NCI-H146 treated with DMSO at 0.1 percent for 48 hours (cell line): ENCODE measurements at regions not wholly inside any gene's neighbourhood (a gene's known extent, or its start where the extent isn't known, plus 50 kb on each side); places are given as distances from the start of the nearest gene placed in this dataset.

Source experiments
- DNase-seq: peaks from one replicate; lab custom pipeline; 2025; ENCODE audit not compliant: unreplicated experiment; lab: John Stamatoyannopoulos, UW

DNA sequence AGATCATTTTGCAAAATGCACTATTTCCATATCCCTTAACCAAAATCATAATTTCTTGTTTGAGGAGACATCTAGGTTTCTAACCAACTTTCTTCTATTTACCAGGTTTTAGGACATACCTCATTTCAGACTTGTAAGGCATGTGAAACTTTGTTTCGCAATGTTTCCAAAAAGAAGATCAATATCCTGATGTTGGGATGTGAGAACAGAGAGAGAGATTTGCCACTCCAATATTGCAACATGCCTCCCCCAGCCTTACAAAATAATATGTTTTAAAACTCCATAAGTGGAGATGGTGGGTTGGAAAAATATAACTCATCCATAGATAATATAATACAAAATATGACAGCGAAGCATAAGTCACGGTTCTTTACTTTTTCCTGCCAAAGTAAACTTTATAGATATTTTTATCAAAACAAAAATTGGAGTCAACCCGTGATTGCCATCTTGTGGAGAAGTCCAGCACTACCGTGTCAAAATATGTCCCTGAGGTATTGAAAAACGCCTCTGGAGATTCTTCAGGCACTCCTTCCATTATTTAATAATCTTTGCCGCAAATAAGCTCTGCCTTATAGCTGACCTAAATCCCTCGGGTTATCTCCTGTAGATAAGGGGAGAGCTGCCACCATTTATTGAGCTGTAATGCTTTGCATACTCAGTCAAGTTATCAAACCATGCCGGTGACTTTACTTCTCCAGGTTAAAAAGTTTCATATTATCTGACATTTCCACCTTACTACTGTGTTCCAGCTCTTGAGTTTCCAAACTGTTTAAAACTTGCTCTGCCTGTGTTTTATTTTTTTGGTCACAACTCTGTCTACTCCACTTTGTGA, 534.2 kb downstream of the HACE1 start:
- DNase-seq, result peak; percentile 20

DNA sequence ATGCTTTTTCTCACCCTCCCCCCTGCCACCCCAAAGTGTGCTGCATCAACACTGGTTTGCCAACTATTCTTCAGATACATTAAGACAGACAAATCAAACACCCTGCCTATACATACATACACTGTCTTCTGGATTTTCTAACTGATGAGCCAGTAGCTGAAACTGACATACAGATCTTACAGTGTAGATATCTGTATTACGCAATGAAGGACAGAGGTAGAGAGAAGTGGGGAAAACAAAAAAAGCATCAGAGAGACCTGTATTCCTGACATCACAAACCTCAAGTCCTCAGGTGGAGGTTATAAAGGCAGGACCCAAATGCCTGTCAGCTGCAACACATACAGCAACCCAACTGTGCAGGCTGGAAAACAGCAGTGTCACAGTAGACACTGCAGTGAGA, 535.4 kb downstream of the HACE1 start:
- DNase-seq, result no peak

DNA sequence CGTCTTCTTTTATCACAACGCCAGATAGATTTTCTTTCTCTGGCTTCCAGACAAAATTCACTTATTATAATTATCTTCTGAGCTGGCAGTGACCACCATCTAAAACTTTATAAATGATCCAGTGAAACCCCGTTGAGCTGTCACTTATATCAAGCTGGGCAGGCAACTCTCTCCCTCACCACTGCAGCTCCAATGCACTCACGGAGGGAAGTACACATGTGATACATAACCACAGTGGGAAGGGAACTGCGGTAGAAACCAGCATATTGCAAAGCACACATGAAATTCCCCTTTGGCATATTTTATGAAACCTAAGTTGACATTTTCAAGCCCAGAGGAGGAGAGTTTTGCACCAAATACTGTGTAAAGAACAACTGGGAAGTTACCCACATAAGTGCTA, 536.9 kb downstream of the HACE1 start:
- no peak for DNase-seq

DNA sequence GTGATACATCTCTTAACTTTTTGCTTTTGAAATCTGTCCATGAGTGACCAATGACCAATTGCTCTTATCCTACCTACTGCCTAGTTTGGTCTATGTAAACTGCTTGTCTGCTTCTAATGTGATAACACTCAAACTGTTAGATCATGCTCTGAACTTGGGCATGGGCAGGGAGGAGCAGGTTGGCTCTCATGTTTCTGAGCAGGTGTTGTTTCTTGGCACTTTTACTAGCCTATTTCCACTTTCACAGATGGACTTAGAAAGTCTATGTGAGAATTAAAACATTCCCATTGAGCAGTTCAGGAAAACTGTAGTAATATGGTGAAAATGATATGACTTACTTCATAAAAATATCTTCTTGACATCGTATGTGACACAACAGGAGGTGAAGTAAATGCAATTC, 538.4 kb downstream of the HACE1 start:
- DNase-seq, result no peak

DNA sequence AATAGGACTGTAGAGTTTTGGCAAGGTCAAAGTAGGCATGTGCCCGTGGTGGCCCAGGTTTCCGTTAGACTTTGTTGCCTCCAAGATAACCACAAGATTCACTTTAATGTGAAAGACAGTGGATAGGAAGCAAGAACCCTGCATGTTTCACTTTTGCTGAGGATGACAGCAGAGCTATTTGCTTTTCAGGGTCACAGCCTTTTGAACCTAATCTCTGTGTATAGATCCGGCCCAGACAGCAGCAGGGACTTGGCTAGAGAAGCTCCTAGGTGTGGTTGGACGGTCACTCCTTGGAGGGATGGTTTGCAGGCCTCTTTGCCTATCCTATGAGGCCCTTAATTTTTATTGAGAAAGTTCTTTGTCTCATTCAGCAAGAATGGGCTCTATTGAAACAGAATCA, 538.8 kb downstream of the HACE1 start:
- no peak for DNase-seq

DNA sequence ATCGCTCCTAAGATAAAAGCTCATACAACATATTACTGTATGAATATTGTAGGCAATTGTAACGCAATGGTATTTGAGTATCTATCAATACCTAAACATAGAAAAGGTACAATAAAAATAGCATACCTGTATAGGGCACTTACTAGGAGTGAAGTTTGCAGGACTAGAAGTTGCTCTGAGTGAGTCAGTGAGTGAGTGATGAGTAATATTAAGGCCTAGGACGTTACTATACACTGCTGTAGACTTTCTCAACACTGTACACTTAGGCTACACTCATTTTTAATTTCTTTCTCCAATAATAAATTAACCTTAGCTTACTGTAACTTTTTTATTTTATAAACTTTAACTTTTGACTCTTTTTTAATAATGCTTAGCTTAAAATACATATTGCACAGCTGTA, 546.9 kb downstream of the HACE1 start:
- no peak for DNase-seq

DNA sequence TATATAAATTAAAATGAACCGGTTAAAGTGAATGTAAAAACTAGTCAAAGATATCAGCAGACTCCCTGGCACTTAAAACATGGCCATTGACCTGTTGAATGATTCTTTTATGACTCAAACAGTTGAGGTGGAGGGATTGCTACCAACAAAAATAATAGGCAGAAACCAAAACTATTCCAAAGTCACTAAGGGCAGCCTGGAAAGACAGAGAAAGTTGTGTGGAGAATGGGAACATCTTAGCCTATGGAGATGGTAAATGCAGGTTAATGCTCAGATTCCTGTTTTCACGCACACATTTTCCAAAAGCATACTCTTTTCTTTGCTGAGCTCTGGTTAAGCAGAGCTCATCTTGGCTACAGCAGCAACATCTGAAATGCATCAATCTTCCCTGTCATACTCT, 553.5 kb downstream of the HACE1 start:
- no peak for DNase-seq

DNA sequence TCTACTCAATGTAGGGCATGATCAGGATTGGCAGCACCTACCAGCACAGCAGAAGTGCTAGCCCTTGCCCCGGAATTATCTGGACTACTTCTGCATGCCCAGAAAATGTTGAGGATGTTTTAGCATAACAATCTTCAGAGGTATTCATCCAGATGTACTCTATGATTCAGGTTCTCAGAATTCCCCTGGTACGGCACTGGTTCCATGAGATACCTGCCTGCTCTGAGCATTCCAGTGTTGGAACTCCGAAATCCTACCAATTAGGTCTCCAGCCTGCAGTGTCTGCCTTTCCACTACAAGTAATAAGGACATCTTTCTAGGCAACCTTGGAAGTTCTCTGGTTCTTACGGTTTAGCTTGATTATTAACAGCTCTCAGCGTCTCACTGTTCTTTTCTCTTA, 554.5 kb downstream of the HACE1 start:
- no peak for DNase-seq

DNA sequence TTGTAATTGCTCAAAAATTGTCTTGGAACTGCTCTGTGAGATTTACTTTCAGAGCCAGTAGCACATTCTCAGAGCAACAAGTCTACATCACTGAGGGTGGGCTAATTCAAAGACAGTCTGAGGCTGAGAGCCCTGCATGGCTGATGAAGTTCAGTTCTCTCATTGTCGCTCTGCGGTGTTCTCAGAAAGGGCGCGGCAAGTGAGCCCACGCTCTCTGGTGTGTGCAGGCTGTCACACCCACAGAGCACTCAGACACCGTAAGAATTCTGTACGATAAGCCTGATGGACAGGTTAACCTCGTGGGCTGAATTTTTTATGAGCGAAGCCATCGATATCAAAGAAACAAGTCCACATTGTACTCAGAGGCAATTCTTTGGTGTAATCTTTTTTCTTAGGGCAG, 557.8 kb downstream of the HACE1 start:
- DNase-seq, result no peak

DNA sequence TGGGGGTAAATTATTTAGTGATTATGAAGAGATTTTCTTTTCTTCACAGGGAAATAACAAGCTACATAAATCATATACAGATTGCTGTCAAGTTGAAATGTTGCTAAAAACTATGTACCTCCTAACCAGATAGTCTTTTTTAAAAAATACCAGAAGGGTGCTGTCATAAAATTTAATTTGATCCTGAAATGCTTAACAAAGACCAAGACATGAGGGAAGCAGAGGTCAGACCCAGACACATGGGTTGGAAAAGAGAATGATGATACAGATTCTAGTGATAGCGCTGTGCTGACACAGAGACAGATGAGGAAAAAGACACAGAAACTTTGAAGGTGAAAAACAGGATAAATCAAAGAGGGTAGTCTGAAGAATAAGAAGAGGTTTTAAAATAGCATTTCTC, 573.1 kb downstream of the HACE1 start:
- no peak for DNase-seq

DNA sequence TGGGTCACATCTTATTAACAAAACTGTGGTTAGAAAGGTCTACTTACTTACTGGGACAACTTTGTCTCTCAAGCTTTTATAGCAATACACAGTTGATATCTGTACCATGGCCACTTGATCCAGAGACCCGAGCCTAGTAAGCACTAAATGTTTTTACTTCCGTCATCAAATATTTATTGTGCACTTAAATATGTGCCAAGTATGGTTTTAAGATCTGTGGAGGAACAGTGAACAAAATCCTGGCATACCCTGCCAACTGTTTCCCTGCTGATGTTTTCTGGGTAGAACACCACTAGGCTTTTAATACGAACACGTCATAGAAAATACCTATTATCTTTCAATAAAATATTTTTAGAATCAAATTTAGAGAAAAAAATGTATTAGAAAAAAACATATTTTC, 574.8 kb downstream of the HACE1 start:
- DNase-seq, result no peak

DNA sequence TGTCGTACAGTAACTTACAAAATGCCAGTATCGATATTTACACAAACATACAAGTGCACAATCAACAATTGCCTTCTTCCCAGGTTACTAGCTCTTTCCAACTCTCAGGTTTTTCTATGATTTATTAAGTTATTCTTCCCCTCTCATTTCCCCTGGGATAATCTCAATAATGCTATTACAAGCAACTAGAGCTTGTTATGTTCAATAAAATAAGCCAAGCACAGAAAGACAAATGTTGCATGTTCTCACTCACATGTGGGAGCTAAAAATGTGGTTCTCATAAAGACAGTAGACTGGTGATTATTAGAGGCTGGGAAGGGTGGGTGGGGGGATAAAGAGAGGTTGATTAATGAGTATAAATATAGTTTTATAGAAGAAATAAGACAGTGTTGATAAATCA, 577.1 kb downstream of the HACE1 start:
- no peak for DNase-seq

DNA sequence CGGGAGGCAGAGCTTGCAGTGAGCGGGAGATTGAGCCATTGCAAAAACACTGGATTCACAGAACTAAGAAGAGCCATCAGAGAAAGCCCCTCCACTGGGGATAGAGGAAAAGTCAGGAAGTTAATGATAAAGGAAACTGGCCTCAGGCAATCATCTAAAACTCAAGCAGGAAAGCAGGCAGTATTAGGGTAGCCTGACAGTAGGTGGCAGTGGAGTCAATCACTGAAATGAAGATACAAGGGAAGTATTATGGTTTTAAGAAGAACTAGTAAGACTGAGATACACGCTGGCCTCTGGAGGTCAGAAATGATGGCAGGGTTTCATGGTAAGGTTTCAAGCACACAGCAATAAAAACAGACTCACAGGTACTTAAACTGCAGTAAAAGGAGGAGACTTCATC, 578.3 kb downstream of the HACE1 start:
- DNase-seq, result no peak

DNA sequence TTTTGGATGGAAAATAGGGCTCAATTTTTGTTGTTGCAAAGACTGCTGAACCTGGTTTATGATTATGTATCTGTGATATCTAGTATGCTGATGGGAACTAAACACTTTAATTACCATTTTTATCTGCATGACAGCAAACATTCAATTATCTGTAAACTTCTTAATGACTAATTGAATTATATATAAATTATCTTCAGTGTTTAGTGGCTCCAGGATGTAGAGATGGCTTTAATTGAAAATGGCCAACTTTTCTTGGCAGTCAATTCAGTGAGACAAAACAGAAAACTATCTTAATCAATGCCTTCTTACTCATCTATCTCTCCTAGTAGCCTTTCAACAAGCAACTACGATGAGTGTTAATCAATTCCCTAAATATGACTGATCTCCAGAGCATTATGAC, 591.3 kb downstream of the HACE1 start:
- no peak for DNase-seq

DNA sequence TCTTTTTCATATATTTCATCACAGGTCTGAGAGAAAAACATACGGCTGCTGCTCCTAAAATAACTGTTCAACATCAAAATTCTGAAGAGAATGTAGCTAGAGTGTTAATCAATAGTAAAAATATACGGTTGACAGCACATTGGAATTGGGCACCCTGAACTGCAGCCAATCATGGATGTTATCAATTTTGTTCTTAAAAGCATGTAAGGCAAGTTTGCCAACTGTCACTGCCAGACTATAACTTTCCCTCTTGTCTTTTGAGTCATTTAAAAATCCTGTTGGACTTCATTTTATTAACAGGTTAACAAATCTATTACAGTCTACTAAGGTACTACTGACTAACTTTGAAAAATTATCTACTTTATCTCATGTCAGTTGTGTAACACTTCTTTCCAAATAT, 592.8 kb downstream of the HACE1 start:
- DNase-seq, result no peak

DNA sequence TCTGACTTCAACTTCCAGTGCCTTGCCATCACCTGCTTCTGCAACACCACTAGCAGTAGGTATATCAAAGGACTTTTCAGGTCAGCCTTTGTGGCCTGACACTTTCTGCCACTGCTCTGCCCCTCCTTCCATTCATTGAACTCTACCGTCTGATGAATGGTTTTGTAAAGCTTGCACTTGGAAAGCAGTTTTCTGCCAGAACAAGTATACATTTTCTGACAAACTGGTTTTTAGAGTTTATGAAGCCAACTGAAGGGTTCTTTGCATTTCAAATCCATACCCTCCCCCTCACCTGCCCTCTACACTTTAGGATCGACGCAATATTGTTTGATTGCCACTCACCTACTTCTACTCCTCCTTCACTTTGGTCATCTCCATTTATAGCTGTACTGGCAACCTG, 603.1 kb downstream of the HACE1 start:
- no peak for DNase-seq

DNA sequence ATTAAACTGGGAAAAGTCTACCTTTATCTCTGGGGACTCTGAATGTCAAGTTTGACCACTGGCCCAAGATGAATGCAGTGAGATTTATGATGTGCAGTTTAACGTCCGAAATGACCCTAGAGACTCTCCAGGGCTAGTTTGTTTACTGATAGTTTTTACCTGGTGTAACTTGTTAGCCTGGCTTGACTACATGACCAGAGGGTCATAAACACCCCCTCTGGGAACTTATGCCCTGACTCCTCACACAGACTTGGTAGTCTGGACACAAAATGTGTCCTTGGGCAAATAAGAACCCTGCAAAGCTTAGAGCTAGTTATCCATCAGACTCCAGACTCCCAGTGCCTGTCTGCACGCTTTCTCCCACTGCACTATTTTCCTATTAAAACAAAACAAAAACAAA, 606.5 kb downstream of the HACE1 start:
- DNase-seq, result no peak

DNA sequence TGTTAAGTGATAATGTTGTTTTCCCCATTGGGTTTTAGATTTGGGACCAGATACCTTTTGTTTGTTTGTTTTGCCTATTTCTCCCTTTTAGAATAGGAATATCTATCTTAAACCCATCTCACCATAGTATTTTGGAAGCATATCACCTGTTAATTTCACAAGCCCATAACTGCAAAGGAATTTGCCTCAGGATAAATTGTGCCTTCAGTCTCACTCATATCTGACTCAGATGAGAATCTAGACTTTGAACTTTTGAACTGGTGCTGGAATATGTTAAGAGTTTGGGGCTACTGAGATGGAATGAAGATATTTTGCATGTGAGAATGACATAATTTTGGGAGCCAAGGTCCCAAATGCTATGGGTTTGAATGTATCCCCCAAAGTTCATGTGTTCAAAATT, 607.4 kb downstream of the HACE1 start:
- no peak for DNase-seq

DNA sequence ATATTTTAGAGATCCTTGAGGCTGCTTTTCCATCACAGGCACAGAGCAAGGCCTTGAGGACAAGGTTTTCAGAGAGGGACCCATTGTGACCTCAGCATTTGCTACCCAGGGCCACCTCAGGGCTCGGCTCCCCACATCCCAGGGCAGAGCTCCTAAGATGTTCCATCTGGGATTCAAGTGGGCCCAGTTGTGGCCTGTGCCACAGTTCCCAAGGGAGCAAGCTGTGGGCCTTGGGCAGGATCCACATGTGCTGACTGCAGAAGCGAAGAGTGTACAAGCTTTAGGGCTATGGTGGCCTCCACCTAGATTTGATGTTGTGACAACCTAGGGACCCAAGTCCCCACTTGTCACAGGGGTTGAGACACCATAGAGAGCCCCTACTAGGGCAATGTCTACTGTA, 608.1 kb downstream of the HACE1 start:
- no peak for DNase-seq

DNA sequence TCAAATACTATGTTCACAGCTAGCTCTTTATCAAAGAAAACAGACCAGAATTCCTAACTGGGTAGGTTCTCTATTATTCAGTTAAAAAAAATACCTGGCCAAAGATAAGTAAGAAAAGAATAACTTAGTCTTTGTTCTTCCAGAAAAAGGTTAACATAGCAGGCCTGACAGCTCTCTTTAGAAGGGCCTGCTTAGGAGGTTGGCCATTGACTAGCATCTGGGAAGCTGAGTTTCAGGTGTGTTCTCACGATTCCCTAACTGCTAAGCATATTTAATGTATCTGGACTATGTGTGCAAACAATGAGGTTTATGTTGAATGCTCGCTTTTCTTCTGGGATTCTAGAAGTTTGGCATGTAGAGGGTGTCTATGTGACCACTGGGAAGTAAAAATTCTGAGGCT, 618.9 kb downstream of the HACE1 start:
- DNase-seq, result no peak

DNA sequence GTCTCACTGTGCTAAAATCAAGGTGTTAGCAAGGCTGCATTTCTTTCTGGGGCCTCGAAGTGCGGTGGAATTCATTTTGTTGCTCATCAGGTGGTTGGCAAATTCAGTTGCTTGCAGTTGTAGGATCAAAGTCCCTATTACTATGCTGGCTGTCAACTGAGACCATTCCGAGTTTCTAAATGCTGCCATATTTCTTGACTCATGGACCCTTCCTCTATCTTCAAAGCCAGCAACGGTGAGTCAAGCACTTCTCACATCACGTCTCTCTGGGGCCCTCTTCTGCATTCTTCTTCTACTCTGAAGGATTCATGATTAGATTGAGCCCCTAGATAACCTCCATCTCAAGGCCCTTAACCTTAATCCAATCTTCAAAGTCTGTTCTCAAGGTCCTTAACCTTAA, 619.7 kb downstream of the HACE1 start:
- DNase-seq, result no peak

DNA sequence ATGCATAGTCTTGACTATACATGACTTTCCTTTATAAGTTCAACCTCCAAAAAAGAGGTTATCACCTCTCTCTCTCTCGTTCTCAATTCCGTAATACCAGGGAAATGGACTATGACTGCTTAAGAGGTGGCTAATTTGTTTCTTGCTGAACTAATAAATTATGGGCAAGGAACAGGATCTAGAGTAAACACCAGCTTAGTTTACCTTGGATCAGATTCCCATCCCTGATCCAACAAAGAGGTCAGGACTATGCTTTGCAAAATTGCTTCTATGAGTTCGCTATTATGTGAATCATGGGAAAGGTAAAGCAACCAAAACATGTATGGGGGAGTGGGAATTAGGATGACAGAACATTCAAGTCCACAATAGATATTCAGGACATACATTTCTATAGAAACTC, 630.7 kb downstream of the HACE1 start:
- peak; percentile 55 for DNase-seq

DNA sequence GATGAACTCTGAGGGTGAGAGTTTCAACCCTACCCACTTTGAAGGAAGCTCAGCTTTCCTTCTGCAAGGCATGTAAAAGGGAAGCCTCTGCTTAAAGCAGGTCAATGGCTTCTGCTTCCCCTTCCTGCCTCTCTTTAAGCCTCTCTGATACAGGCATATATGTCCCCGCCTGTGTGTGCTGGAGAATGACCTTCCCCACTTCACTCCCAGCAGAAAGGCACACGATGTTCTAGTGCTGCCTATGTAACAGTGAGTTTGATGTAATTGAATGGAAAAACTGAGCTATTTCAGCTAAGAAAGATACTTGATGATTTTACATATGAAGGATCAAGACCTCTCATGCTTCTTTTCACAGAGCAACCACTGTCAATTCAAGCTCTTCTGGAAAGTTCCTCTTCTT, 632.2 kb downstream of the HACE1 start:
- no peak for DNase-seq
